Fibroblast of the aortic adventitia (primary cell): ENCODE measurements at regions not wholly inside any gene's neighbourhood (a gene's known extent, or its start where the extent isn't known, plus 50 kb on each side); places are given as distances from the start of the nearest gene placed in this dataset.

Experiments used
- DNase-seq: peaks from one replicate; pipeline ENCODE4 v3.0.0-alpha.2; 2010; ENCODE audit warnings: low read depth
- H3K4me3 ChIP-seq: 2 replicates; pipeline ENCODE4 v1.5.1; 2011; ENCODE audit warnings: low read depth, mild to moderate bottlenecking, control low read depth, low read length, moderate library complexity
- CTCF ChIP-seq: IDR thresholded peaks from 2 replicates; pipeline ENCODE4 v1.5.1; 2011; ENCODE audit warnings: mild to moderate bottlenecking, low read length, control low read depth, inconsistent platforms; ENCODE audit not compliant: insufficient read depth

- no peak overlapping the region for H3K4me3 ChIP-seq
- no peak for TF ChIP-seq CTCF
- no peak for DNase-seq
Measured at GRCh38 chr2:40859617-40860016, 407.7 kb upstream of the SLC8A1 start.

GRCh38 chr2:40867829-40868228 is 415.9 kb upstream of the SLC8A1 start:
- TF ChIP-seq CTCF = no peak
- DNase-seq = no peak
- H3K4me3 ChIP-seq = no peak overlapping the region

GRCh38 chr2:40872580-40872979 is 420.7 kb upstream of the SLC8A1 start:
- TF ChIP-seq CTCF = no peak
- H3K4me3 ChIP-seq = no peak overlapping the region
- DNase-seq = no peak

GRCh38 chr2:40874380-40874779 is 422.5 kb upstream of the SLC8A1 start:
- no peak overlapping the region for H3K4me3 ChIP-seq
- no peak for TF ChIP-seq CTCF
- DNase-seq = no peak

- DNase-seq = no peak
- TF ChIP-seq CTCF = no peak
- no peak overlapping the region for H3K4me3 ChIP-seq
Measured at GRCh38 chr2:40877734-40878288, 425.9 kb upstream of the SLC8A1 start.

GRCh38 chr2:40879305-40879704 is 427.4 kb upstream of the SLC8A1 start:
- no peak overlapping the region for H3K4me3 ChIP-seq
- TF ChIP-seq CTCF = no peak
- no peak for DNase-seq

- no peak for DNase-seq
- no peak overlapping the region for H3K4me3 ChIP-seq
- no peak for TF ChIP-seq CTCF
Measured at GRCh38 chr2:40886100-40886499, 434.2 kb upstream of the SLC8A1 start.
